GM12892 (cell line): ENCODE measurements at regions not wholly inside any gene's neighbourhood (a gene's known extent, or its start where the extent isn't known, plus 50 kb on each side); places are given as distances from the start of the nearest gene placed in this dataset.
"Not testable (repeated sequence)": the region's sequence is repeated elsewhere in the genome, so short reads cannot be mapped to it uniquely, and the experiment has no call there.

Source experiments
- DNase-seq: peaks from one replicate; pipeline ENCODE4 v3.0.0; 2011; ENCODE audit not compliant: insufficient read length
- FAIRE-seq: peaks from 2 replicates; lab custom pipeline; 2011; peaks lifted over from hg19 to GRCh38; lab: Jason Lieb, UNC

DNA sequence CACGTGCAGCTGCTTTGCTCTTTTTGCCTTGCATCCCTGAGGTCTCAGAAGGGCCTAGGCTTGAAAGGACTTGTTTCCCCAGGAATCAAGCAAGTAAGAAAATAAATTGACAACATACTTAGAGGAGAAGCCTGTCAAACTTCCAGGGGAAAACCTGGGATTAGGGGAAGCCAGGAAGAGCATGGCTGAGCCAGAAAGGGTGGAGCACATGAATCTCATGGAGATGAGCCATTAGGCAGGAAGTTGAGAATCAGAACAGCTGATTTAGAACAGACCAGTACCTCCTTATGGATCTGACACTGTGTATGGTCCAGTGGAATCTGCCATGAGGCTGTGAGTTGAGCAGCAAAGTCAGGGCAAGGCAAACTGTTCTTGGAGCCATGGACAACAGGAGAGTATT lies 511.0 kb downstream of the RPIA start:
- DNase-seq, FAIRE-seq: not testable (repeated sequence)

DNA sequence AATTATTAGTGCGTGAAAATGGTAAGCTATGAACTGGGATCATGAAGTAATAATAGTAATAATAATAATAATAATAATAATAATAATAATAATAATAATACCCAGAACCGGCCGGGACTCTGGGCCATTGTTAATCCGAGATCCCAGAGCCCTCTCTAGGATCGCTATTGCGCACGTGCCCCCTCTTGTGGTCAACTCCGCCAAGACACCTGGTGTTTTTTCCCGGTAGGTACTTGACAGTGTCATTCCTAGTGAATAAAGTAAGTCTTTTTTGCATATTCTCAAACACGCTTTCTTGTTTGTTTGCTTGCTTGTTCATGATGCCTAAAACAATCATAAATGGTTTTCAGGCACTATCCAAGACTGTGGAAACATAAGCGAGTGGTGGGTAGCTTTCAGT lies 513.7 kb downstream of the RPIA start:
- DNase-seq, FAIRE-seq: not testable (repeated sequence)

DNA sequence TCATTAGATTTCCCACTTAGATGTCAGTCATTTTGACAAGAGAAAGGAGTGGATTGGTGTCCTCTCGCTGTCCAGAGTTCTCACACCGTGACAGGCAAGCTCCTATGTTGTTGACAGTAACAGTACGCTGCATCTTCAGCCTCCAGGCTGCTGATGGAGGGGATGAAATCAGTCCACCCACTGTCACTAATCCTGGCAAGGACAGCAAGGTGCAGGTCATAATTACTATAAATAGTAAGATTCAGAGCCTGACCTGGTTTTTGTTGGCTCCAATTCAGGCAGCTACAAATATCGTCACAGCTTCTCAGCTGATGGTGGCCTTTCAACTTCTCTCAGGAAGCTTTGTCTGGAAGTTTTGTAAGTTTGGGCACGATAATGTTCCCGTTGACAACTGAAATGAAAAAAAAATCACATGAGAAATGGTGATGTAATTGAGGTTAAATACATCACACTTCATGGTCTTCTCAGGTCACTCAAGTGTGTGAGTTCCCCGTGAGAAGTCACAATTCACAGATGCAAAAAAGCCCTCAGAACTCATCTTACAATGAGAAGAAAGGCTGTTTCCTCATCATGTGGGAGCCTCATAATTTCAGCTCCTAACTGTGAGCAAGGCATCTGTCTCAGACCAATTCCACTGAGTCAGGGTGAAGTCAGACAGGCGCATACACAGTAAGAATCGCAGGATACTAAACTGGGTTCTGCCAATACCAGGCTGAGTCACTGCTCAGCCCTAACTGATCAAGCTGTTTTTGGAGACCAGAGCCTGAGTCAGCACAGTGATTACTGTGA lies 516.9 kb downstream of the RPIA start:
- FAIRE-seq, DNase-seq: not testable (repeated sequence)

DNA sequence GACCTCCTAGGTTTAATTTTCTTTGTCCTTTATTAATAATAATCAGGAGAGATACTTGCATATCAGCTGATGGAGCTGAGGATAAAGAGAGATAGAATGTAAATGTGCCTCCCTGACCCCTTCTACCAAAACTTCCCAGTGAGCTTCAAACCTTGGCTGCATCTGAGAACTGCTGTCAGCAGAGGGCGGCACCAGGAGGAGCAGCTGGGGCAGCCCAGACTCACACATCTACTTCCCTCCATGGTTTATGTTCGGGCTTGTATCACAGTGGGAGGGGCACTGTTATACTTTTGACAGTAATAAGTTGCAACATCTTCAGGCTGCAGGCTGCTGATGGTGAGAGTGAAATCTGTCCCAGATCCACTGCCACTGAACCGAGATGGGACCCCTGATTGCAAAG lies 521.7 kb downstream of the RPIA start:
- DNase-seq, FAIRE-seq: not testable (repeated sequence)

DNA sequence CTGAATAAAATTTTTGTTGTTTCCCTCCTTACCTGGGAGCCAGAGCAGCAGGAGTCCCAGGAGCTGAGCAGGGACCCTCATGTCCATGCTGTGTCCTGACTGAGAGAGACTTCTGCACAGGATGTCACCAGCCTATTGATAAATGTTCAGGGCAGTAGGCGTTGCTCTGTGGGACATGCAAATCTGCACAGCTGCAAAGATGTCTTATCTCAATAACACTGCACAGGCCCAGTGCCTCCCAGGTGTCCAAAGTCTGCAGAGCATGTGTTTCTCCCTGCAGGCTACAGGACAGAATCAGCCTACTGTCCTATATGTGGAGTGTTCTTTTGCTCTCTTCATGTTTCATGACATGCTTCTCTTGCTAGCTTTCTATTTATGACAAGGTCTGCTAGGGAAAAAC lies 522.3 kb downstream of the RPIA start:
- not testable (repeated sequence) for FAIRE-seq, DNase-seq

DNA sequence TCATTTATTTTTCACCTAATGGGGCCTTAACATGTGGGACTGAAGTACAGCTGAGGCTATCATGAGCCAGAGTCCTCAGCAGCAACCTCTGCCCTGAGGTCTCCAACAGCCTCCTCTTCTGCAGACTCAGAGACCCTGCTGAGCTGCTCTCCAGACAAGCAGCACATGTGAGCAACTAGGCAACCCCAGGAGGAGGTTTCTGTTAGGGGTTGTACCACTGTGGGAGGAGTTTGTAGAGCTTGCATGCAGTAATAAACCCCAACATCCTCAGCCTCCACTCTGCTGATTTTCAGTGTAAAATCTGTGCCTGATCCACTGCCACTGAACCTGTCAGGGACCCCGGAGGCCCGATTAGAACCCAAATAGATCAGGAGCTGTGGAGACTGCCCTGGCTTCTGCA lies 530.0 kb downstream of the RPIA start:
- DNase-seq, FAIRE-seq: not testable (repeated sequence)

DNA sequence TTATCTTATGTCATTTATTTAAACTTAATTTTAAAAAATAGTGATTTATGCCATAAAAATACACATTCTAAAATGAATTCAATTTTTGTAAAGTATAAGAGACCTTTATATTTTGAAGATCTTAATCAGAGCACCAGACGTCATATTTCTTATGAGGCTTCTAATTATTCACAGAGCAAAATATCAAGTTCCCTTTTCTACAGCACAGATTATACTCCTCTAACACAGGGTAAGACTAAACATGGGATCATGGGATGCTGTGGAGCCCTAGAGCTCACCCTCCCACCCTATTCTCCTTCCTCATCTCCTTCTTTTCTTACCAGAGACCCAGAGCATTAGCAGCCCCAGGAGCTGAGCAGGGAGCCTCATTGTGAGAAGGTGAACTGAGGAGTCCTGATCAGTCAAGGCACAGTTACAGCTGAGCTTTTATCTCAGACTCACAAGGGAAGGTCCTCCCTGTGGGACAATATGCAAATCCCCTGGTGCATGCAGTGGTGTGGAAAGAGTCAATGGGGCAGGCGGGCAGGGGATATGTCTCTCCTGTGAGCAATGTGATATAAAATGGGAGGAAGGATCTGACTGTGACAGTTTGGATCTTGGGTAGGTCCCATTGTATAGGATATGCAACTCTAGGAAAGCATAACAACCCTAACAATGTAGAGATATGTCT lies 530.7 kb downstream of the RPIA start:
- FAIRE-seq = peak; percentile 57

DNA sequence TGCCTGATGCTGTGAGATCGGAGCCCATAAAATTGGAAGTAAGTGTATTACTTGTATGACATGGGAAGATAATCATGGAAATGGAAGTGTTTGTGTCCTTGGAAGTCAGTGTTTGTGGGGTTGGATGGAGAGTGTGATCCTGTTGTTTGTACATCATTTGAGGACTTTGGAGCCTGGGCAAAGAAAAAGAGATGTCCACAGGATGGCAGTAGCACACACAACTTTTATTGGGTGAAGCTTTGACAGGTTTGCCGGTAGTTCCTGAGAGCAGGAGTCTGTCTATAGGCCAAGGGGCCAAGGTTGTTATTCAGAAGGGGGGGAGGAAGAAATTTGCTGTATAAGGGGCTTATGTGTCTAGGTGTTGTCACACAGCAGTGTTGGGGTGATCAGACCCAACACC lies 533.3 kb downstream of the RPIA start:
- FAIRE-seq, DNase-seq: not testable (repeated sequence)

More for the DNA sequence above, 530.7 kb downstream of the RPIA start:
- DNase-seq = not testable (repeated sequence)

DNA sequence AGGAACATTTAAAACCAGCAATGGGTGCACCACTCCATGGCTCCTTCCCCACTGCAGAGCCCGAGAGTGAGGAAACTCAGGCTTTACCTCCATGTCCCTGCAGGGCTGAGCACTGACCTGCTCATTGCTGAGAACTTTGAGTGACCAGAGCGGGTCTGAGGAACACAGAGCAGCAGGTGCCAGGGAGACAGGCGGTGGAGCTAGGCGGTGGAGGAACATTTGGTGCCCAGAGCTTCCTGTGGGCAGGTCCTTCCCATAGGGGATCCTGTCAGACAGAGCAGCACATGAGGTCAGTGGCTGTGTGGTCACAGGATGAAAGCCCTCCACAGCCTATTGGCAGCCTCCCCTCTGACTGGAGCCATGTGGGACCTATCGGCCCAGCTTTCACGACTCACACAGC lies 538.5 kb downstream of the RPIA start:
- not testable (repeated sequence) for FAIRE-seq, DNase-seq

DNA sequence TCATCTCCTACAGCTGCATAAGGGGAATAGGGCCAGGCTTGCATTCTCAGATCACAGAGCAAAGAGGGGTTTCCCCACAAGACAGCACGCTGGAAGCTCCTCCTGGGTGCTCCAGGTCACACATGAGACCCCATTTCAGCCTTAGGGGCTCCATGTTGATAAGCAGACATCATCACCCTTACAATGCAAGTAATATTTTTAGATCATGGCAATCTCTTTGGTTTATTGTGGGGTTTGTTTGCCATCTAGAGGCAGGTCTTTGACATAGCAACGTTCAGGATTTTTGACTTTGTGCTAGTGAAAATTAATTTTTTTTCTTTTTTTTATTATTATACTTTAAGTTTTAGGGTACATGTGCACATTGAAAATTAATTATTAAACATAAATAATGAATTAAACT lies 539.8 kb downstream of the RPIA start:
- FAIRE-seq = peak; percentile 77
- not testable (repeated sequence) for DNase-seq

DNA sequence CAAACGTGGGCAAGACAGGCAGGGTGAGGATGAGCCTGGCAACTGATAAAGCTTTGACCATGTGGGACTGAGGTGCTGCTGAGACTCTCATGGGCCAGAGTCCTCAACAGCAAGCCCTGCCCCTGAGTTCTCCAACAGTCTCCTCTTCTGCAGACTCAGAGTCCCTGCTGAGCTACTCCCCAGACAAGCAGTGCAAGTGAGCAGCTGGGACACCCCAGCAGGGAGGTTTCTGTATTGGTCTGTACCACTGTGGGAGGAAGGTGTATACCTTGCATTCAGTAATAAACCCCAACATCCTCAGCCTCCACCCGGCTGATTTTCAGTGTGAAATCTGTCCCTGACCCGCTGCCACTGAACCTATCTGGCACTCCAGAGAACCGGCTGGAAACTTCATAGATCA lies 542.5 kb downstream of the RPIA start:
- FAIRE-seq, DNase-seq: not testable (repeated sequence)

DNA sequence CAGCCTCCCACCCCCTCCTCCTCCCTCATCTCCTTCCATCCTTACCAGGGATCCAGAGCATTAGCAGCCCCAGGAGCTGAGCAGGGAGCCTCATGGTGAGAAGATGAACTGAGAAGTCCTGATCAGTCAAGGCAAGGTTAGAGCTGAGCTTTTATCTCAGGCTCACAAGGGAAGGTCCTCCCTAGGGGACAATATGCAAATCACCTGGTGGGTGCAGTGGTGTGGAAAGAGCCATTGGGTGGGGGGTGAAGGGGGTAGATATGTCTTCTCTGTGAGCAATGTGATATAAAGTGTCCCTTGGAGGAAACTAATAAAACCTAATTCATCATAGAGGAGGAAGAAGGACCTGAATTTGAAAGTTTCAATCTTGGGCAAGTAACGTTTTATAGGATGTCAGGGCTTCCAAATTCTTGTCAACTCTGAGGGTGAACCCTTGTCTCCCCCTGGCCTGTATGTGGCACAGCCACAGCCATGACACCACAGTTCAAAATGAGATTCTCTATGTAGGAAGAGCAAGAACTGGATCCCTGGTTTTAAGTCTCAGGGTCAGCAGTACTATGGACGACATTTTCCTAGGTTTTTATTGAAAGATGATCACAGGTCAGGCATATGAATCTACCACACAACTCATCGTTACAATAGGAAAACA lies 543.5 kb downstream of the RPIA start:
- DNase-seq = not testable (repeated sequence)
- peak; percentile 79 for FAIRE-seq

DNA sequence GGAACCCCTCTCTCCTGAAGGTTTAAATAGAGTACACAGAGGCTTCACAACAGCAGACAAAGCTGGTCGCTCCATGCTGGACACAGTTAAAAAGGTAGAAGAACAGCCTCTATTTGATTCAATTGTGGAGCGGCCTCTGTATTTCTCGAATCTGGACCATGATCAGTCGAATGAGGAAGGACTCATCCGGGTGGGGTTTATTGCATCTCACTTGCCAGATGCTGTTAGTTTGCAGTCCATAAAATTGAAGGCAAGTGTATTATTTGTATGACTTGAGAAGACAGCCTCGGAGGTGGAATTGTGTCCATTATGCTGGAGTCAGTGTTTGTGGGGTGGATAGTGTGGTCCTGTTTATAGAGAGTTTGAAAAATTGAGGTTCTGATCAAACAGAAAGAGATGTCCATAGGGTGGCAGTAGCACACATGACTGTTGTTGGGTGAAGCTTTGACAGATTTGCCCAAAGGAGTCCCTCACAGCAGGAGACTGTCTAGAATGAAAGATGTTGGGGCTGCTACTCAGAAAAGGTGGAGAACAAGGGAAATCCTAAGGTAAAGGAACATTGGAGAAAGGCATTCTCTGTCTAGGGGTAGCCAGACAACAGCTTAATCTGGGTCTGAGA lies 545.5 kb downstream of the RPIA start:
- FAIRE-seq = peak; percentile 56

DNA sequence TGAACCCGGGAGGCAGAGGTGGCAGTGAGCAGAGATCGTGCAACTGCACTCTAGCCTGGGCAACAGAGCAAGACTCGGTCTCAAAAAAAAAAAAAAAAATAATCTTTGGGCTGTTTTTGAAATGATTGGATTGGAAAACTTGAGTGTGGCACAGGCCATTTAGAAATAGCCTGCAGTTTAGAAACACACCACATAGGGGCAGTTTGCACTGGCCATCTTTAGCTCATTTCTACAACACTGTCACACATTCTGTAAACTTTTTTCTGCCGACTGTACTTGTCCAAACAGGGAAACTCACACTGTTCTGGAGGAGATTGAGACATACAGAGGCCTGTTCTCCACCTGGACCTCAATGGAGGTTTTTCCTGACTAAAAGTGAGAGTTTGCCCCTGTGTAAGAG lies 546.3 kb downstream of the RPIA start:
- peak; percentile 81 for FAIRE-seq
- DNase-seq = not testable (repeated sequence)

More for the DNA sequence above, 545.5 kb downstream of the RPIA start:
- not testable (repeated sequence) for DNase-seq

DNA sequence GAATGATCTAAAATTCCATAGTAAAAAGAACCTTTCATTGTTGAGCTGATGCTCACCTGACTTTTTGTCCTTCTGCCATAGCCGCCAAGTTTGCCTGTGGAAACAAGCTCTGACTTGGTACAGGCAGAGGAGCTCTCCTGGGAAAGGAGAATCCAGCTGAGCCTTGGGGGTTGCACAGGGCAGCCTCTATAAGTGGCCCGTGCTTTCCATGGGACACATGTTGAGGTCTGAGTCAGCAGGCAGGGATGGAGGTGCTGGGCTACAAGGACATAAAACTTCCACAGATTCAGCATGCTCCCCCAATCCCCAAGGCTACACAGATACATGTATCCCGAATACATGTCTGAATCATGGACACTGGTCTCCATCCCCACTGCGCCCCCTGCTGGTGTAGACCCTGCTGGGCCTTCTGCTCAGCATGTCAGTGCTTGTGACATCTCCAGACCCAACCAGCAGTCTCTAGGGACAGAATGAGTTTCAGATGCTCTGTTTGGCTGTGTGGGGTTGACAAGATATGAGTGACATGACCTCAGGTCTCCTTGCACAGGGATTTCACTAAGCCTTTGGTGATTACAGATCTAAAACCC lies 551.7 kb downstream of the RPIA start:
- peak; percentile 98 for FAIRE-seq
- DNase-seq = not testable (repeated sequence)

DNA sequence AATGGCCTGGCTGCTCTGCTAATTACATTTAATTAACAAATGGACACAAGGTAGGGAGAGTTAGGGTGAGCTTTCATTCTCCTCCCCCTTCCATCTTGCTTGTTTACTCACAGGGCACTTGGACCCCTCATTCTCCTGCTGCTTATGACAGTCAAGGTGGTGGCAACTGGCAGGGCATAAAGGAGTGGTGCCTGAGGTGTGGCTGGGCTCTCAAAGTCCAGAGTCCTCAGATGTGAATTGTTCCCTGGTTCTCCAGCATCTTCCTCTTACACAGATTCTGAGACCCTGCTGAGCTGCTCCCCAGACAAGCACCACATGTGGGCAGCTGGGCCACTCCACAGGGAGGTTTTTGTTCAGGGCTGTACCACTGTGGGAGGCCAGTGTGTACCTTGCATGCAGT lies 552.9 kb downstream of the RPIA start:
- FAIRE-seq, DNase-seq: not testable (repeated sequence)

DNA sequence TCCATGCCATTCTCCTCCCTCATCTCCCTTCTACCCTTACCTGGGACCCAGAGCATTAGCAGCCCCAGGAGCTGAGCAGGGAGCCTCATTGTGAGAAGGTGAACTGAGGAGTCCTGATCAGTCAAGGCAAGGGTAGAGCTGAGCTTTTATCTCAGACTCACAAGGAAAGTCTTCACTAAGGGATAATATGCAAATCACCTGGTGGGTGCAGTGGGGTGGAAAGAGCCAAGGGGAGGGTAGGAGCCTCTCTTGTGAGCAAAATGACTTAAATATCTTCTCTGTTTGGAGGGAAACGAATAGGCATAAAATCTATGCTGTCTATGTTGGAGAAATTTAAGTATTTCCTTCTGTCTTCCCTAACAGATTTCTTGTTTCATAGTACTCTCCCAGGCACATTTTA lies 554.0 kb downstream of the RPIA start:
- not testable (repeated sequence) for DNase-seq, FAIRE-seq

DNA sequence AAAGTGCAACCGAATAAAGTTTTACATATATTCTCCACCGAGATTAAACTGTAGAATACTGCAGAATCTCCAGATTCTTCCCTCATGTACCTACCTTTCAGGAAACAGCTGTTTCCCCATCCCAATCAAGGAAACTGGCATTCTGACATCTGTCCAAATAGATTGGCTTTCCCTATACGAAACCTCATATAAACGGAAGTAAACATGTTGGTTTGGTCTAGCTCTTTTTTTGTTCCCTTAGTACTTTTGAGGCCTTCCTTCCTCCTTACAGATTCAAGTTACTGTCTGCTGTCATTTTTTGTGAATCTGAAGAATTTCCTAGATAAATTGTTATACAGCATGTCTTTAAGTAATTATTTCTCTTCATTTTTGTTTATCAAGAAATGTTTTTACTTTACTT lies 554.6 kb downstream of the RPIA start:
- DNase-seq = not testable (repeated sequence)
- peak; percentile 40 for FAIRE-seq

DNA sequence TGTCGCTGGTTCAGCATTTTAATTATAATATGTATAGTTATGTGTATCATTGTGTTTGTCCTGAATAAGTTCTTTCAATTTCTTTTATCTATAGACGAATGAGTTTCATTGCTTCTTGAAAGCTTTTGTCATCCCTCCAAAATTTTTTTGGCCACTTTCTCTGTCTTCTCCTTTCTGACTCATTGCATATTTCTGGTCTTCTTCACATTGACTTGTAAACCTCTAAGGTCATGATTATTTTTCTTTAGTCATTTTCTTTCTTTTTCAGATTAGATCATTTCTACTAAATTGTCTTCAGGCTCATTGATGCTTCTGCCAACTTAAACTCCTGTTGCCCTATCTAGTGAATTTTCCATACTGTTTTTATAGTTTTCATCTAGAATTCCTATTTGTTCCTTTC lies 555.1 kb downstream of the RPIA start:
- DNase-seq = not testable (repeated sequence)
- peak; percentile 46 for FAIRE-seq

DNA sequence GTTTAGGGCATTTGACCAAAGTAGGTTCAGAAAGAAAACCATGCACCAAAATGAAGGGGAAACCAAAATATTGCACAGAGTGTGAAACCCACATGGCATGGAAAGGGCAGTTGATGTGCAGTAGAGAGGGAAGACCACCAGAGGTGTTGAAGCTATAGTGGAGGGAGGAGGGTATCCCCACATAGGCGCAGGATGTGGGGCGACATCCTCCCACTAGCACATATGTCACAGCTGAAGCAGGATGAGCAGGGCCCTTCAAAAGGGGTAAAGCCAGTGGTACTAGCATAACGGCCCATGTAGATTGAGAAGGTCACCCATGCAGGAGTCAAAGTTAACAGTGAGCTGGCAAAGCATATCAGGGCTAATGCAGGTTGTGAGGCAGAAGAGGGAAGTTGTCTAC lies 563.5 kb downstream of the RPIA start:
- FAIRE-seq = not testable (repeated sequence)

More for the DNA sequence above, 563.5 kb downstream of the RPIA start:
- DNase-seq = not testable (repeated sequence)
